GM12872 (cell line): ENCODE measurements at regions not wholly inside any gene's neighbourhood (a gene's known extent, or its start where the extent isn't known, plus 50 kb on each side); places are given as distances from the start of the nearest gene placed in this dataset.

ENCODE experiments used
- CTCF ChIP-seq: IDR thresholded peaks from 3 replicates; pipeline ENCODE4 v1.5.1; 2011; ENCODE audit warnings: low read depth, mild to moderate bottlenecking, low read length, moderate library complexity; ENCODE audit not compliant: insufficient read depth

DNA sequence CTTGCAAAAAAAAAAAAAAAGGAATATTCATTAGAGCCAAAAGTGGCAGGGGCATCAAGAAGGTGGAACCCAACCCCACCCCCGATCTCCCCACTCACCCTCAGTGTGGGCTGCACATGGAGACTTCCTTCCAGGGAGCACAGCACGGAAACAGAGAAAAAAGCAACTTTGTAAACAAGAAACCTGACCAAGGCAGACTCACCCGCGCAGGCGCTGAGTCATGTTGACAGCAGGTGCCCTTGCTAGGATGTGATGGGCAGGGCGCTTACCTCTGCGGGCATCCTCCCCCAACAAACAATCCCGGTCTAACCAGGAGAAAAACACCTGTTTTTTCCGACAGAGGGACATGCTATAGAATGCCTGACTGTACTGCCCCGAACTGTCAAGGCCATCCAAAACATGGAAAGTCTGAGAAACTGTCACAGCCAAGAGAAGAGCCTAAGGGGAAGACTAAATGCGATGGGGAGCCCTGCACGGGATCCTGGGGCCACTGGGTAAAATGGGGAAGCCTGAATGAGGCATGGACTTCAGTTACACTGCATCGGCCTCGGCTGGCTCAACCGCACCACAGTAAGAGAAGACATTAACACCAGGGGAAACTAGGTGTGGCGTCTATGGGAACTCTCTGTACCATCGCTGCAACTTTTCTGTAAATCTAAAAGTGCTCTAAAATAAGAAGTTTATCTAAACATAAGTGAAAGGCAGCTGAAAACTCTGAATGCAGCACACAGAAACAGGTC lies 66.7 kb upstream of the GATA2 start:
- TF ChIP-seq CTCF = no peak

GRCh38 chr3:128557531-128558280 lies 64.7 kb upstream of the GATA2 start:
- no peak for TF ChIP-seq CTCF

- no peak for TF ChIP-seq CTCF
Observed at GRCh38 chr3:128556907-128557306, 63.9 kb upstream of the GATA2 start.

DNA sequence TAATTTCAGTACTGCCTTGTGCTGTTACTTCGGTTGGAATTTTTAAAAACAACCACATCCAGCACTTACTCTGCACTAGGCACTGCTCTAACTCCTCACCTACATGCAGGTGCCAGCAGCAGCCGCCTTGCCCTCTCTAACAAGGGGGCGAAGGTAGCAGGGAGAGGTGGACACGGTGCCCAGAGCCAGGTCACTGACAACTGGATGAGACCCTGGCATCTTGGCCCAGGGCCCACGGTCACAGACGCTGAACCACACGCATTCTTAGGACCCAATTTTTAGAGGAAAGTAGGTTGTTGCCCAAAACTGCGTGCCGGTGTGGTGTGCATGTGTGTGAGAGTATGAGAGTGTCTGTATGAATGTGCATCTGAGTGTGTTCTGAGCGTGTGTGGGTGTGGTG lies 63.4 kb upstream of the GATA2 start:
- no peak for TF ChIP-seq CTCF

DNA sequence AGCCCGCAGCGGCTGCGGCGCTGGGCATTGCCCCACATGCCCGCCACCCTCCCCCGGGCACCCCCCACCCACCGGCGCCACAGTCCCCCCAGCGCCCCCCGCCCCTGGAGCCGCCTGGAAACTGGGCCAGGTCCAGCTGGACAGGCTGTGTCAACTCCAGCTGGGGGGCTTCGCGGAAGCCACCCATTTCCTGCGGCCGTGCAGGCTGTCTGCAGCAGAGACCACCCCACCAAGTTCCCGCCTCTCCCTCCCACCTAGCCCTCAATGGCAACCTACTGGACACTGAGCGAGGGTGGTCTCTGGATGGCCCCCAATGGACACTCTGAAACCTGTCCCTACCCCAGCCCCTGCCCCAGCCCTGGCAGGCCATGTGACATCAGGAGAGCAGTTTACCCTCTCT lies 62.8 kb upstream of the GATA2 start:
- no peak for TF ChIP-seq CTCF

DNA sequence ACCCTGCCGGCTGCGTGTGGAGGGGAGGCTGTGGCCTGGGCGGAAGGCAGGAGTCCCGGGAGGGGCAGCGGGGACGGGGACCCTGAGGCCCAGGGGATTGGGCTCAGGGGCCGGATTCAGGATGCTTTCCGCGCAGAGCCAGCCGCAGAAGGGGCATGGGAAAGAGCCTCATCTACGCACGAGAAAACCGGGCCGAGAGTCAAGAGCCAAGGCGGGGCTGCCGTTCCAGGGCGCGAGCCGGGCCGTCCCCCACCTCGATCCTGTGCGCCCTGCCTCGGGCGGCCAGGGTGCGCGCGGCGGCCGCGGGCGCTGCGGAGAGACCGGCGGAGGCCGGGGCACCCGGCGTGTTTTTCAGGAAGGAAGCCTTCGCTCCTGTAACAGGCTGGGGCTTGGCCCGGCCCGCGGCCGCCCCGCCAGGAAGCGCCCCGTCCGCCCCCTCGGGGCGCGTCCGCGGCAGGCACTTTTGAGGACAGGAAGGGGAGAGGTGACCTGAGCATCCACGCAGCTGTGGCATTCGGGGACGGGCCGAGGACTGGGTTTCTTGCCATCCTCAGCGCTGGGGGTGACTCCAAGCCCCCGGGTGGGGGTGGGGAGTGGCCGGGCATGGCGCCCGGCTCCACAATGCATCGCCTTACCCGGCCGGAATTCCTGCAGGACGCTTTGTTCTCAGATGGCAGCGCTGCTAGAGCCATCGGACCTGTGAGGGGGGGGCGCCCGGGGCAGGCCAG lies 62.3 kb upstream of the GATA2 start:
- TF ChIP-seq CTCF = no peak

DNA sequence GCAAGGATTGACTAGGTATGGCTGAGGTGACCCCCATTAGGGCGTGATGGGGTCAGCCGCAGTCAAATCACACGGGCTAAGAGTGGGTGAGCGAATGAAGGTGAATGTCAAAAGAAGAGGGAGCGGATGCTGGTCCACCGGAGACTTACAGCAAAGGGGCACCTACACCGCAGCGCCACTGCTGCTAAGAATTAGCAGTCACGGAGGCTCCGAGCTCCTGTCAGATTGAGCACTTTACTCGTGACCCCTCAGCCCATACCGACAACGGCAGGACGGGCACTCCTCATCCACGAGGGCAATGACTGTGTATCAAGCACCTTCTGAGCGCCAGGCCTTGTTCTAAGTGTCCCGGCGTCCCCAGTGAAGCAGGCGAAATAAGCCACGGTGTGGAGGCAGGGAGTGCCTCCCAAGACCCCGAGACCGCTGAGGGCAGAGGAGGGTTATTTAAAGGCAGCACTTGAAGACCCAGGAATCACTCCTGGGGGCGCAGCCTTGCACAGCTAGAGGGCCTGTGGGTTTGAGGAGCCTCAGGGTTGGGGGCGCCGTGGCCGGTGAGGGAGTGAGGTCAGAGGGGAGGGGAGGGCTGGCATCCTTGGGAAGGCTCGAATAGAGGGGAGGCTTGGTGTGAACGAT lies 61.6 kb upstream of the GATA2 start:
- no peak for TF ChIP-seq CTCF
